DMS153 treated with DMSO at 0.1 percent for 48 hours (cell line): ENCODE measurements at regions not wholly inside any gene's neighbourhood (a gene's known extent, or its start where the extent isn't known, plus 50 kb on each side); places are given as distances from the start of the nearest gene placed in this dataset.

Experiments
- DNase-seq: peaks from one replicate; lab custom pipeline; 2025; ENCODE audit not compliant: unreplicated experiment; lab: John Stamatoyannopoulos, UW

GRCh38 chr17:73782641-73783381 lies 138.6 kb upstream of the SDK2 start:
- DNase-seq: no peak

DNA sequence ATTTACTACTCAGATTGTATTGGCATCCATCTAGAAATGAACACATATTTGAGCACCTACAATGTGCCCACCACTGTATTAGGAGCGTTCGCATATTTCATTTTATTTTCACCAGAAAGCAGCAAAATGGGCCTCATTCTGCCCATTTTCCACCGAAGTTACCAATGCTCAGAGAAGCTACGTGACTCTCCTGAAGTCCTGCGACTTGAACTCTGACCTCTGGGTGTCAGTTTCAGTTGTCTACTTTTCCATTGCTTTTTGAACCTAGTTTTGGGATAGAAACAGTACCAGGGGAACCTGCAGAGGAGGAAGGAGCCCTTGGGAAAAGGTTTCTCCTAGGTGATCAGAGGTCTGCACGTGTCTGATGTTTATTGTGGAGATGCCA lies 139.1 kb upstream of the SDK2 start:
- DNase-seq: no peak

DNA sequence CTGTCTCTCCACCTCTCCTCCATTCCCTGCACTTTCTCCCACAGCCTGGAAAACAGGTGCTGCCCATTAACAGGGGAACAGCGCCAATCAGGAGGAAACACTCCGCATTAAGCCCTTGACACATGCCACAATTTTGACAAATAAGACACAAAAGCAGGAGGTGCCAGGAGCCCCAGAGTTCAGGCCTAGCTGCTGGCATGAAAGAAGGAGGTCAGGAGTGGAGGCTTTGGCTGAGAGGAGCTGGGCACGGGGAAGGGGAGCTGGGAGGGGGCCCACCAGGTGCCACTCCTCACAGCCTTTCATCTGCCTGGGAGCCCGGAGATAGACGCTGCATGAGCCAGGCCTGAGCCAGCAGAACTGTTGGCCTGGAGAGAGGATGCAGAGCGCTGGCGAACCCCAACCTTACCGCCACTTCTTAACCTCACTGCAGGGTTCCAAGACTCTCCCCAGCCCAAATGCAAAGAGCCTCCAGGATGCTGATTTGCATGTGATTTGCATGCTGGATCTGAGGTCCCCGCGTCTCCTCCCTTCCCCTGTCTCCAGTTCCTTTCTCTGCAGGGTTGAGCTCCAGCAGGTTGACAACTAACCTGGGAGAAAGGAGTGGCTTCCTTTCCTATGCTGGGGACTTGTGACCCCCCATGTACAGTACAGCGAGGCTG lies 139.8 kb upstream of the SDK2 start:
- no peak for DNase-seq

DNA sequence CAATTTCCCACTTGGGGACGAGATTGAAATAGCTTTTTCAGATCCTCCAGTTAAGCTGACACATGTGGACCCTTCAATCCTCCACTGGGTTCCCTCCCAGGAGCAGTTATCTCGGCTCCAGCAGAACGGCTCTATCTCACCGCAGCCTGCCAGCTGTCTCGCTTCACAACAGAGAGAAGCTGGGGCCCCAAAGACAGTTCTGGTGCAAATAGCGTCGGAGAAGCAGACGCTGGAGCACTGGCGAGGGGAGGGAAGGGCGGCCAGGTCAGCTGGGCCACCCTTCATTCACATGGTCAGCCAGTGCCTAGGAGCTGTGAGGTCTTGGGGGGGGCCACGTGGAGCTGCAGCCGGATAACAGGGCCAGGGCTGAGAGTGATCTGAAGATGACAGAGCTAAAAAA lies 141.3 kb upstream of the SDK2 start:
- DNase-seq: no peak

DNA sequence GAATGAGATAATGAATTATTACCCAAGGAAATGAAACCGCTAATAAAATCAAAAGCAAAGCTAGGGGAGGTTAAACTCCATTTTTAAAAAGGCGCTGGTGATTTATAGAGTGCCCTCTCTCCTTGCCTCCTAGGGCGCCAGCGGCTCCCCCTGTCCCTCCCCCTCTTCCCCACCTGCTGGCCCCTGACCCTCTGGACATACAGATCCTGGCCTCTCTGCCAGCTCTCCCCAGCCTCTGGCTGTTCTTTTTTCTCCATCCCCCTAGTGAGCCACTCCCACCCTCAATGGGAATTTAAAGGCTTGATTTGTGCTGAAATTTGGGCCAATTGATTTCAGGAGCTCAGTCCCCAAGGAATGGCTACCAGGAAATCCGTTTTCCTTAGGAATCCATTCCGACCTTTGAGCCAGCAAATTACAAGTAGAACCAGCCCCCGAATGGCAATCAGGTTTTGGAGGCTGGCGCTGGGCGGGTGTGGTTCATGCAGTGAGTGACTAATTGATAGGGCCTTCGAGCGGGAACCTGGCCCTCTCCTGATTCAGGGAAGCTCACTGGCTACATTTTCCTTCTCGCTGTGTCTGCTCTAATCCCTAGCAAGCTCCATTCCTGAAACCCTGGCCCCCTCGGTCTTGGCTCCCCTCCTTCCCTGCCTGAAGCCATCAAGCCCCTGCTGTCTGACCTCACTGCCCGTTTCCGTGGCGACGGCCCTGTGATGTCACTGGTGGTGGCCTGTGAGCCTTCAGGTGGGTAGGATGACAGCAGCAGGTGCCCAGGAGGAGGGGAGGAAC lies 141.9 kb upstream of the SDK2 start:
- DNase-seq: no peak

GRCh38 chr17:73787076-73788059 lies 143.1 kb upstream of the SDK2 start:
- DNase-seq: peak; percentile 15

DNA sequence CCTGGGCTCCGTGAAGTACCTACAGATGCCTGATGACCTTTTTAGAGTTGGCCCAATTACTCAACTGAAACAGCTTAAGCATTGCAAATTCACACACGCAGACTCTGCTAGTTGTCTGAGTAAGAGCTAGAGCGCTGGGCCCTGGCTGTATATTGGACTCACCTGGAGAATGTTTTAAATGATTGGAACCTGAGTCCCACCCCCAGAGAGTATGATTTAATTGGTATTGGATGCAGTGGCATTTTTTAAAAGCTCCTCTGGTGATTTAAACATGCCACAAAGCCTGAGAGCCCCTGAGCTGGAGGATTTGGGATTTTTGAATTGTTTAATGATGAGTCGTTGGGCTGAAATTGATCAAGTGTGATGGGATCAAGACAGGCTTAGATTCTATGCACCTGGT lies 143.9 kb upstream of the SDK2 start:
- no peak for DNase-seq

DNA sequence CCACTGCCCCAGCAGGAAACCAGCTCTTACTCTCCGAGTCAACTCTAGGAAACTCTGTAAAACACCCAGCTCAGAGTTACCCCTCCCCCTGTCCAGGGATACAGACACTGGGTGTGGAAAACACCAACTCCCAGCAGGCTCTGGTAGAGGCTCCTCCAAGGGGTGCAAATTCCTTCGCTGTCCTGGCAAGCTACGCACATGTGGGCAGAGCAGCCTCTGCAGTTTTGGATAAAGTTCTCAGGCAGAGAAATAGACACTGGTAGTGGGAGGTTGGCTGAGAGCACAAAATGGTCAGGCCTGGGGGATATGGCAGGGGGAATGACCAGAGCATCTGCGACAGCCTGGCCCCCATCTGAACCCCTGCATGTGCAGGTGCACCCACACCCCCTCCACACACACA lies 146.9 kb upstream of the SDK2 start:
- no peak for DNase-seq

DNA sequence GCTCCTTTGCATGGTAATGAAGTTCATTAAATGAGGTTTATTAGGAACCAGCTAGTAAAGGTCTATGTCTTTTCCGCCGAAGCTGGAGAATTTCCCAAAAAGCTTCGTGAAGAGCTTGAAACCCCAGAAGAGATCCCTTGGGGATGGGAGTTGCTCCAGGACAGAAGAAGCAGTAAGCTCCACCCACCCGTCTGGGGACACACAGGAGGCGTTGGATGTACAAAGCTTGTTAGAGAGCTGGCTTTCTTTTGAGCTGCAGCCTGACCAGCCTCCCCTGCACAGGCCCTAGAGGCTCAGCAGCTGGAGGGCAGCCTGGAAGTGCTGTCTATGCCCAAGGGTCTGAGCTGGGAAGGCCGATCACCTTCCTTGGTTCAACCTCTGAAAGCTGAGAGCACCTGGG lies 147.4 kb upstream of the SDK2 start:
- DNase-seq: no peak

- DNase-seq: no peak
Measured at GRCh38 chr17:73792994-73793393, 148.7 kb upstream of the SDK2 start.

DNA sequence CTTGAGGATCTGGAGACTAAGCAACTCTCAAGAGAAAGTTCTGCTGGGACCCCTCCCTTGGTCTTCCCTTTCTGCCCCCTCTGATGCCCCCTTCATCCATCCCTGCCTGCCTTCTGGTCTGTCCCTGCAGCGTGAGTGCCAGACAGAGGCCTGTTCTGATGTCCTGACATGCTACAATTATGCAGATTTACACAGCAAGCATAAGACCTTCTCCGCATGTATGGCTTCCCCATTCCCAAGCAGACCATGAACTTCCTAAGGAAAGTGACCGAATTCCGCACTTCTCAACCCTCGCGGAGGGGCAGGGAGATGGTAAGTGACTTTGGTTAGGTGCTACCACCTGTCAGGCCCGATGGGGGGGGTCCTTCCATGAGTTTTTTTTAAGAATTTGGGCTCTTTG lies 150.1 kb upstream of the SDK2 start:
- DNase-seq: no peak

GRCh38 chr17:73795730-73796129 lies 151.5 kb upstream of the SDK2 start:
- DNase-seq: peak; percentile 36

DNA sequence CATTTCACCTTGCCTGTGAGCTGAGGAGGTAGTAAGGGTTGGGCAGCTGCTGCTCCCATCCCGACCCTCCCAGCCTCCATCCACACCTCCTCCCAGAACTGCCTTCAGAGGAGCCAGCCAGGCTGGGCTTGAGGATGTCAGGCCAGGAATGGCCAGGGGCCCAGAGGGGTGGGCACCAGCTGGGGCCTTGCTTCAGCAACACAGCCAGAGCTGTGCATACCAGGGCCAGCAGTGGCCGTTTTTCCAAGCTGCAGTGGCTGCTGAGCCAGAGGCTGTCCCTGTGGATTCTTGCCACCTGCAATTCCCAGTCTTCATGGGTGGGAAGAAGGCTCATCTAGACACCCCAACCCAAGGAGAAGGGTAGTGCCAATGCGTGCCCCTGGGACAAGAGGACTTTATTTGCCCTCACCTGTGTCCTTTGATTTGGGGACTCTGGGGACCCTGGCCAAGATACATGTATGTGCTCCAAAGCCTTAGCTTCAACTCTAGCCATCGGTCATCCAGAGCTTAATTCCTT lies 153.4 kb upstream of the SDK2 start:
- DNase-seq: no peak

- no peak for DNase-seq
Measured at GRCh38 chr17:73798111-73798748, 154.0 kb upstream of the SDK2 start.

GRCh38 chr17:73799096-73799495 lies 154.9 kb upstream of the SDK2 start:
- no peak for DNase-seq

GRCh38 chr17:73799781-73800627 lies 155.8 kb upstream of the SDK2 start:
- DNase-seq: no peak

GRCh38 chr17:73800893-73801292 lies 156.6 kb upstream of the SDK2 start:
- no peak for DNase-seq

- DNase-seq: no peak
Measured at GRCh38 chr17:73801455-73802100, 157.3 kb upstream of the SDK2 start.

GRCh38 chr17:73802314-73802713 lies 158.1 kb upstream of the SDK2 start:
- no peak for DNase-seq
